Activated B cell treated with CpG ODN at 0.5 μM for 24 hours (primary cell): ENCODE measurements at regions not wholly inside any gene's neighbourhood (a gene's known extent, or its start where the extent isn't known, plus 50 kb on each side); places are given as distances from the start of the nearest gene placed in this dataset.

Experiments
- ATAC-seq: fragments of 200-7000 bp; cut with Tn5 transposase; one replicate; pipeline ENCODE4 v1.10.0; 2021; ENCODE audit warnings: low read depth, mild to moderate bottlenecking, moderate library complexity
- CTCF ChIA-PET: fragments of 350-600 bp; sonication (Branson Sonifier 250); formaldehyde crosslinking; loops from one replicate; lab custom pipeline; 2021; ENCODE audit warnings: antibody characterized with exemption; lab: Charles Lee
- POLR2A ChIA-PET: fragments of 350-600 bp; sonication (Branson Sonifier 250); formaldehyde crosslinking; loops from one replicate; lab custom pipeline; 2021; ENCODE audit warnings: antibody characterized with exemption; lab: Charles Lee
- DNase-seq: peaks from one replicate; pipeline ENCODE4 v3.0.0; 2022
- H3K27ac Mint-ChIP-seq: one replicate; pipeline ENCODE4 v1.8.0; 2020; ENCODE audit warnings: mixed read lengths
- H3K27me3 Mint-ChIP-seq: one replicate; pipeline ENCODE4 v1.8.0; 2021; ENCODE audit warnings: mixed read lengths
- H3K36me3 Mint-ChIP-seq: one replicate; pipeline ENCODE4 v1.8.0; 2021; ENCODE audit warnings: low read depth, mixed read lengths
- H3K4me1 Mint-ChIP-seq: one replicate; pipeline ENCODE4 v1.8.0; 2021; ENCODE audit warnings: mixed read lengths
- H3K4me3 Mint-ChIP-seq: one replicate; pipeline ENCODE4 v1.8.0; 2020; ENCODE audit warnings: mild to moderate bottlenecking, mixed read lengths
- H3K9me3 Mint-ChIP-seq: one replicate; pipeline ENCODE4 v1.8.0; 2020; ENCODE audit warnings: mixed read lengths
- CTCF ChIP-seq: fragments of 200-600 bp; IDR thresholded peaks from one replicate; pipeline ENCODE4 v1.8.0; 2022; ENCODE audit warnings: antibody characterized with exemption, mild to moderate bottlenecking
- intact Hi-C: fragments of 100-400 bp; cut with micrococcal nuclease; formaldehyde crosslinking; loops from one replicate; pipeline ENCODE4 v1.15.1; 2024

- Mint-ChIP-seq H3K27me3 (no peaks in the 10 kb centered on the region), H3K36me3 (peaks cover 84% of the 10 kb centered on the region), H3K4me1 (no peaks in the 10 kb centered on the region), H3K27ac (no peak overlapping the region), H3K9me3 (no peaks in the 10 kb centered on the region), H3K4me3 (no peak overlapping the region)
- DNase-seq (no peak), ATAC-seq (no peak)
- ChIA-PET POLR2A (no interaction called here), CTCF (no interaction called here)
- TF ChIP-seq CTCF: no peak
- intact Hi-C loops: no loop called here
Observed at GRCh38 chr14:71695611-71696350, 236.4 kb upstream of the RGS6 start.

- Mint-ChIP-seq H3K4me1 (no peaks in the 10 kb centered on the region), H3K27me3 (no peaks in the 10 kb centered on the region), H3K27ac (no peak overlapping the region), H3K36me3 (peaks cover 83% of the 10 kb centered on the region), H3K4me3 (no peak overlapping the region), H3K9me3 (no peaks in the 10 kb centered on the region)
- intact Hi-C loops: no loop called here
- TF ChIP-seq CTCF: no peak
- ChIA-PET POLR2A (no interaction called here), CTCF (no interaction called here)
- ATAC-seq (no peak), DNase-seq (no peak)
Observed at GRCh38 chr14:71698027-71698426, 234.2 kb upstream of the RGS6 start.

- no peak overlapping the region for H3K27ac Mint-ChIP-seq
- H3K4me3 Mint-ChIP-seq: no peak overlapping the region
- no peak for ATAC-seq
- no peak for DNase-seq
- ChIA-PET CTCF (no interaction called here), POLR2A (no interaction called here)
- intact Hi-C loops: no loop called here
- no peak for TF ChIP-seq CTCF
- H3K27me3 Mint-ChIP-seq: no peaks in the 10 kb centered on the region
- H3K36me3 Mint-ChIP-seq: peaks cover 87% of the 10 kb centered on the region
- no peaks in the 10 kb centered on the region for H3K4me1 Mint-ChIP-seq
- H3K9me3 Mint-ChIP-seq: no peaks in the 10 kb centered on the region
Observed at GRCh38 chr14:71698673-71699072, 233.6 kb upstream of the RGS6 start.

GRCh38 chr14:71701990-71702389, 230.2 kb upstream of the RGS6 start:
- H3K4me1 Mint-ChIP-seq: no peaks in the 10 kb centered on the region
- intact Hi-C loops: no loop called here
- ATAC-seq: no peak
- H3K27me3 Mint-ChIP-seq: no peaks in the 10 kb centered on the region
- peaks cover 82% of the 10 kb centered on the region for H3K36me3 Mint-ChIP-seq
- H3K27ac Mint-ChIP-seq: no peak overlapping the region
- ChIA-PET POLR2A (no interaction called here), CTCF (no interaction called here)
- no peak for DNase-seq
- no peaks in the 10 kb centered on the region for H3K9me3 Mint-ChIP-seq
- no peak overlapping the region for H3K4me3 Mint-ChIP-seq
- no peak for TF ChIP-seq CTCF

- POLR2A ChIA-PET: no interaction called here
- ATAC-seq: no peak
- CTCF ChIA-PET: no interaction called here
- Mint-ChIP-seq H3K4me1 (no peaks in the 10 kb centered on the region), H3K36me3 (peaks cover 81% of the 10 kb centered on the region), H3K9me3 (no peaks in the 10 kb centered on the region), H3K27ac (no peak overlapping the region), H3K27me3 (no peaks in the 10 kb centered on the region), H3K4me3 (no peak overlapping the region)
- TF ChIP-seq CTCF: no peak
- no peak for DNase-seq
- intact Hi-C loops: no loop called here
Observed at GRCh38 chr14:71702786-71703185, 229.4 kb upstream of the RGS6 start.
